ENCODE measurements at regions not wholly inside any gene's neighbourhood (a gene's known extent, or its start where the extent isn't known, plus 50 kb on each side); places are given as distances from the start of the nearest gene placed in this dataset.
A peak's percentile ranks its signal among the peaks of the same experiment; 100 is the strongest.
"Not testable (repeated sequence)": the region's sequence is repeated elsewhere in the genome, so short reads cannot be mapped to it uniquely, and the experiment has no call there.

DNA sequence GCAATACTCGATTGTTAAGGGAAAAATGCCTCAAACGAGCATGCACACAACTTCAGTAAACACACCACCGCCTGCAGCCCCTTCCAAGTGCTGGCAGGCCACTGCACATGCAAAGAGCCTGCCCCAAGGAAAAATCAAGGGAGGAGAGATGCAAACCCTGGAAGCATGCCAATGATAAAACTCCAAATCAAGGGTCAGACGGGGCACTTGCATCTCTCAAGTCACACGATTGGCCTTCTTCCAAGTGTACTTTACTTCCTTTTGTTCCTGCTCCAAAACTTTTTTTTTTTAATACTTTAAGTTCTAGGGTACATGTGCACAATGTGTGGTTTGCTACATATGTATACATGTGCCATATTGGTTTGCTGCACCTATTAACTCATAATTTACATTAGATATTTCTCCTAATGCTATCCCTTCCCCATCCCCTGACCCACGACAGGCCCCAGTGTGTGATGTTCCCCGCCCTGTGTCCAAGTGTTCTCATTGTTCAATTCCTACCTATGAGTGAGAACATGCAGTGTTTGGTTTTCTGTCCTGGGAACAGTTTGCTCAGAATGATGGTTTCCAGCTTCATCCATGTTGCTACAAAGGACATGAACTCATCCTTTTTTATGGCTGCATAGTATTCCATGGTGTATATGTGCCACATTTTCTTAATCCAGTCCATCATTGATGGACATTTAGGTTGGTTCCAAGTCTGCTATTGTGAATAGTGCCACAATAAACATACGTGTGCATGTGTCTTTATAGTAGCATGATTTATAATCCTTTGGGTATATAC is 157.8 kb downstream of the MAIP1 start:
- not testable (repeated sequence) for H3K27me3 ChIP-seq (ENCODE audit: control insufficient read depth in 2 of 2, insufficient read depth in 2 of 2, low read length in 2 of 2); H3K9me3 ChIP-seq (ENCODE audit: control insufficient read depth in 2 of 2, low read length in 2 of 2); H3K4me1 ChIP-seq (ENCODE audit: control insufficient read depth in 2 of 2, insufficient read depth in 2 of 2, low read length in 2 of 2); H3K4me3 ChIP-seq (ENCODE audit: low read length in 2 of 2); H3K27ac ChIP-seq (ENCODE audit: low read depth in 2 of 2, low read length in 2 of 2); H3K36me3 ChIP-seq (ENCODE audit: control insufficient read depth in 2 of 2, insufficient read depth in 2 of 2, low read length in 2 of 2); H3K9ac ChIP-seq (ENCODE audit: low read depth in 1 of 2, low read length in 2 of 2)

DNA sequence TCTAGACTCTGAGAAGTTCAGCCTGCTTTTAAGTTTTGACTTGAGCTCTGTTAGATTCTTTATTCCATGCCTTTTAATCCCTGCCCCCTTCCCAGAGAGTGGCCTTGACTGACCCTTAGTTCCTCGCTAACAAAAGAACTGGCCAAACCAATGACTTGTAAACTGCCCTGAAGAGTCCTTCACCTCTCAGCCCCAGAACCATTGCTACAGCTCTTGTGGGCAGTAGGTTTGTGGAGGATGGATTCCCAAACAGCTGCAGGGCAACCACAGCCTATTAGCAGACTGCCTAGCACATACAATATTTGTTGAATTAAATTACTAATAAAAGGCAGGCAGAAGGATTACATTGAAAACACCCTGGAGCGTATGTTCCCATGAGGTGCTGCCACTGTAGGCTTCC is 163.9 kb downstream of the MAIP1 start:
- H3K27me3 ChIP-seq (ENCODE audit: control insufficient read depth in 2 of 2, insufficient read depth in 2 of 2, low read length in 2 of 2): no peaks in the 10 kb centered on the region
- no peak overlapping the region for H3K27ac ChIP-seq (ENCODE audit: low read depth in 2 of 2, low read length in 2 of 2)
- no peak overlapping the region for H3K9ac ChIP-seq (ENCODE audit: low read depth in 1 of 2, low read length in 2 of 2)
- no peaks in the 10 kb centered on the region for H3K4me1 ChIP-seq (ENCODE audit: control insufficient read depth in 2 of 2, insufficient read depth in 2 of 2, low read length in 2 of 2)
- no peak overlapping the region for H3K4me3 ChIP-seq (ENCODE audit: low read length in 2 of 2)
- no peaks in the 10 kb centered on the region for H3K36me3 ChIP-seq (ENCODE audit: control insufficient read depth in 2 of 2, insufficient read depth in 2 of 2, low read length in 2 of 2)
- no peaks in the 10 kb centered on the region for H3K9me3 ChIP-seq (ENCODE audit: control insufficient read depth in 2 of 2, low read length in 2 of 2)

DNA sequence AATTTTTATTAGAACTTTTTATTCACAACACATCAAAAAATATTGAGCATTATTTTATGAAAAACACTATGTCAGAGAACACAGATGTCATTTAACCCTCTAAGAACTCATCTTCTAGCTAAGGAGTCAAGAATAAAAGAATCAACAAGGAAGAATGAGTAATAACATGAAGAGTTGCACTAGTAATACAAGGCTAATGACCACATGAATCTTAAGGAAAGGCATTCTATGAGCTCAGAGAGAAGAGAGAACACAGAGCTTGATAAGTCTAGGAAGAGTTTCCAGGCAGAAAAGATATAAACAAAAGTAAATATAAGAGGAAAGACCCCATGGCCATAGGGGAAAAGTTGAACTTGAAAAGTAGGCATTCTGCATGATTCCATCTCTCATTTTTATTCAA is 166.5 kb downstream of the MAIP1 start:
- Histone ChIP-seq H3K9me3 (ENCODE audit: control insufficient read depth in 2 of 2, low read length in 2 of 2) (no peaks in the 10 kb centered on the region), H3K4me1 (ENCODE audit: control insufficient read depth in 2 of 2, insufficient read depth in 2 of 2, low read length in 2 of 2) (peaks cover 16 to 20% of the 10 kb centered on the region in 2 donors), H3K9ac (ENCODE audit: low read depth in 1 of 2, low read length in 2 of 2) (no peak overlapping the region)

DNA sequence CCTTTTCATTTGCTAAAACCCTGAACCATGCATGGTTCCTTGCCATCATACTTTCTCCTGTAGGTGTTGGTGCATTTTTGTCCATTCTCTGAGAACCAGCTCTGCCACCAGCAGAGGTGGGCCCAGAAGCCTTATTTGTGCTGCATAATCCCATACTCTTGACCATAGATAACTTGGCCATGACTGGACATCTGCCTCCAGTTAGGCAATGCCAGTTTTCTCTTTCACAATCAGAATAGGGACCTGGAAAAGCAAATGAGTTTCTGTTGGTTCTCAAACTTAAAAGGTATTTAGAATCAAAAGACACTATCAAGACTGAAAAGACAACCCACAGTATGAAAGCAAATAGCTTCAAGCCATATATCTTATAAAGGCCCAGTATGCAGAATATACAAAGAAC is 167.3 kb downstream of the MAIP1 start:
- Histone ChIP-seq H3K9ac (ENCODE audit: low read depth in 1 of 2, low read length in 2 of 2) (no peak overlapping the region), H3K36me3 (ENCODE audit: control insufficient read depth in 2 of 2, insufficient read depth in 2 of 2, low read length in 2 of 2) (no peaks in the 10 kb centered on the region), H3K27me3 (ENCODE audit: control insufficient read depth in 2 of 2, insufficient read depth in 2 of 2, low read length in 2 of 2) (no peaks in the 10 kb centered on the region), H3K4me3 (ENCODE audit: low read length in 2 of 2) (no peak overlapping the region), H3K4me1 (ENCODE audit: control insufficient read depth in 2 of 2, insufficient read depth in 2 of 2, low read length in 2 of 2) (peaks cover 16 to 23% of the 10 kb centered on the region in 2 donors), H3K9me3 (ENCODE audit: control insufficient read depth in 2 of 2, low read length in 2 of 2) (no peaks in the 10 kb centered on the region), H3K27ac (ENCODE audit: low read depth in 2 of 2, low read length in 2 of 2) (no peak overlapping the region)

More for the DNA sequence above, 166.5 kb downstream of the MAIP1 start:
- Histone ChIP-seq H3K27ac (ENCODE audit: low read depth in 2 of 2, low read length in 2 of 2) (no peak overlapping the region), H3K4me3 (ENCODE audit: low read length in 2 of 2) (no peak overlapping the region), H3K36me3 (ENCODE audit: control insufficient read depth in 2 of 2, insufficient read depth in 2 of 2, low read length in 2 of 2) (no peaks in the 10 kb centered on the region), H3K27me3 (ENCODE audit: control insufficient read depth in 2 of 2, insufficient read depth in 2 of 2, low read length in 2 of 2) (no peaks in the 10 kb centered on the region)

DNA sequence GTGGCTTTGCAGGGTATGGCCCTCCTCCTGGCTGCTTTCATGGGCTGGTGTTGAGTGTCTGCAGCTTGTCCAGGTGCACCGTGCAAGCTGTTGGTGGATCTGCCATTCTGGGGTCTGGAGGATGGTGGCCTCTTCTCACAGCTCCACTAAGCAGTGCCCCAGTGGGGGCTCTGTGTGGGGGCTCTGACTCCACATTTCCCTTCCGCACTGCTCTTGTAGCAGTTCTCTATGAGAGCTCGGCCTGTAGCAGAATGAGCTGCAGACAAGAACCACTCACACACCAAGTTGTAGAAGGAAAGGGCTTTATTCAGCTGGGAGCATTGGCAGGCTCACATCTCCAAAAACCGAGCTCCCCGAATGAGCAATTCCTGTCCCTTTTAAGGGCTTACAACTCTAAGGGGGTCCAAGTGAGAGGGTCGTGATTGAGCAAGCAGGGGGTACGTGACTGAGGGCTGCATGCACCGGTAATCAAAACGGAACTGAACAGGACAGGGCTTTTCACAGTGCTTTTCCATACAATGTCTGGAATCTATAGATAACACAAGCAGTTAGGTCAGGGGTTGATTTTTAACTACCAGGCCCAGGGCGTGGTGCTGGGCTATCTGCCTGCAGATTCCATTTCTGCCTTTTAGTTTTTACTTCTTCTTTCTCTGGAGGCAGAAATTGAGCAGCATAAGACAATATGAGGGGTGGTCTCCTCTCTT is 169.4 kb downstream of the MAIP1 start:
- H3K4me1 ChIP-seq (ENCODE audit: control insufficient read depth in 2 of 2, insufficient read depth in 2 of 2, low read length in 2 of 2): peaks cover 16 to 26% of the 10 kb centered on the region in 2 donors
- not testable (repeated sequence) for H3K9me3 ChIP-seq (ENCODE audit: control insufficient read depth in 2 of 2, low read length in 2 of 2); H3K36me3 ChIP-seq (ENCODE audit: control insufficient read depth in 2 of 2, insufficient read depth in 2 of 2, low read length in 2 of 2); H3K27me3 ChIP-seq (ENCODE audit: control insufficient read depth in 2 of 2, insufficient read depth in 2 of 2, low read length in 2 of 2); H3K9ac ChIP-seq (ENCODE audit: low read depth in 1 of 2, low read length in 2 of 2)
- peak overlapping the region in 1 of 2 donors; percentile 26 for H3K4me3 ChIP-seq (ENCODE audit: low read length in 2 of 2)
- H3K27ac ChIP-seq (ENCODE audit: low read depth in 2 of 2, low read length in 2 of 2): peak overlapping the region; percentile 77 to 87

DNA sequence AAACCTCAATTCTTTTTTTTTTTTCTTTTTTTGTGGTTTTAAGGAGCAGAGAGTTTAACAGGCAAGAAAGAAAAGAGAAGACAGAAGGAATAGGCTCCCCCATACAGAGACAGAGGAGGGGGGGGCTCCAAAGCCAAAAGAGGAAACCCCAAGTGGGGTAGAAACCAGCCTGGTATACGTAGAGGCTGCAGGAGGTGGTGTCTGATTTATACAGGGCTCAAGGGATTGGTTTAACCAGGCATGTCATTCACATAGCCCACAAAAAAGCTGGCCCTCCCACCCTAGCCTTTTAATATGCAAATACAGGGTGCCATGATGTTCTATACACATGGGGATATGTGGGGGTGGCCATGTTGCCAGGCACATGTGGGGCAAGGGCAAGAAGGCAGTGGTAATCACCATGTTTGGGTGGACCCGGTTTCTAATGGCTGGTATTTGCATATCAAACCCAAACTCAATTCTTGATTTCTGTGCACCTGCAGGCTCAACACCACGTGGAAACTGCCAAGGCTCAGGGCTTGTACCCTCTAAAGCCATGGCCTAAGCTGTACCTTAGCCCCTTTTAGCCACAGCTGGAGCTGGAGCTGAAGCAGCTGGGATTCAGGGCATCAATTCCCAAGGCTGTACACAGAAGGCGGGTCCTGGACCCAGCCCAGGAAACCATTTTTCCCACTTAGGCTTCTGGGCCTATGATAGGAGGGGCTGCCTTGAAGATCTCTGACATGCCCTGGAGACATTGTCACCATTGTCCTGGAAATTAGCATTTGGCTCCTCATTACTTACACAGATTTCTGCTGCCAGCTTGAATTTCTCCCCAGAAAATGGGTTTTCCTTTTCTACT is 170.3 kb downstream of the MAIP1 start:
- Histone ChIP-seq H3K4me3 (ENCODE audit: low read length in 2 of 2) (peak overlapping the region; percentile 26 to 33), H3K27me3 (ENCODE audit: control insufficient read depth in 2 of 2, insufficient read depth in 2 of 2, low read length in 2 of 2) (no peaks in the 10 kb centered on the region), H3K27ac (ENCODE audit: low read depth in 2 of 2, low read length in 2 of 2) (peak overlapping the region; percentile 77 to 87), H3K36me3 (ENCODE audit: control insufficient read depth in 2 of 2, insufficient read depth in 2 of 2, low read length in 2 of 2) (no peaks in the 10 kb centered on the region), H3K9ac (ENCODE audit: low read depth in 1 of 2, low read length in 2 of 2) (no peak overlapping the region), H3K4me1 (ENCODE audit: control insufficient read depth in 2 of 2, insufficient read depth in 2 of 2, low read length in 2 of 2) (peaks cover 16 to 26% of the 10 kb centered on the region in 2 donors), H3K9me3 (ENCODE audit: control insufficient read depth in 2 of 2, low read length in 2 of 2) (no peaks in the 10 kb centered on the region)

DNA sequence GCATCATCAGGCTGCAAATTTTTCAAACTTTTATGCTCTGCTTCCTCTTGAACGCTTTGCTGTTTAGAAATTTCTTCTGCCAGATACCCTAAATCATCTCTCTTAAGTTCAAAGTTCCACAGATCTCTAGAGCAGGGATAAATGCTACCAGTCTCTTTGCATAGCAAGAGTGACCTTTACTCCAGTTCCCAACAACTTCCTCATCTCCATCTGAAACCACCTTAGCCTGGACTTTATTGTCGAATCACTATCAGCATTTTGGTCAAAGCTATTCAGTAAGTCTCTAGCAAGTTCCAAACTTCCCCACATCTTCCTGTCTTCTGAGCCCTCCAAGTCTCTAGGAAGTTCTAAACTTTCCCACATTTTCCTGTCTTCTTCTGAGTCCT is 170.9 kb downstream of the MAIP1 start:
- not testable (repeated sequence) for H3K9me3 ChIP-seq (ENCODE audit: control insufficient read depth in 2 of 2, low read length in 2 of 2); H3K27me3 ChIP-seq (ENCODE audit: control insufficient read depth in 2 of 2, insufficient read depth in 2 of 2, low read length in 2 of 2); H3K36me3 ChIP-seq (ENCODE audit: control insufficient read depth in 2 of 2, insufficient read depth in 2 of 2, low read length in 2 of 2); H3K9ac ChIP-seq (ENCODE audit: low read depth in 1 of 2, low read length in 2 of 2)
- Histone ChIP-seq H3K4me3 (ENCODE audit: low read length in 2 of 2) (peak overlapping the region in 1 of 2 donors; percentile 15), H3K27ac (ENCODE audit: low read depth in 2 of 2, low read length in 2 of 2) (peak overlapping the region; percentile 77 to 87), H3K4me1 (ENCODE audit: control insufficient read depth in 2 of 2, insufficient read depth in 2 of 2, low read length in 2 of 2) (peaks cover 16 to 29% of the 10 kb centered on the region in 2 donors)

DNA sequence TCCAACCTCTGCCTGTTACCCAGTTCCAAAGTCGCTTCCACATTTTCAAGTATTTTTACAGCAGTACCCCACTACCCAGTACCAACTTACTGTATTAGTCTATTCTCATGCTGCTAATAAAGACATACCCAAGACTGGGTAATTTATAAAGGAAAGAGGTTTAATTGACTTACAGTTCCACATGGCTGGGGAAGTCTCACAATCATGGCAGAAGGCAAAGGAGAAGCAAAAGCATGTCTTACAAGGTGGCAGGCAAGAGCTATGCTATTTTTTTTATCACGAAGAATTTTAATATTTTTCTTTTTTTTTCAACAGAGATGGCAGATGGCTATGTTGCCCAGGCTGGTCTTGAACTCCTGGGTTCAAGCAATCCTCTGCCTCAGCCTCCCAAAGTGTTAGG is 171.3 kb downstream of the MAIP1 start:
- Histone ChIP-seq H3K4me1 (ENCODE audit: control insufficient read depth in 2 of 2, insufficient read depth in 2 of 2, low read length in 2 of 2) (peaks cover 16 to 29% of the 10 kb centered on the region in 2 donors), H3K27ac (ENCODE audit: low read depth in 2 of 2, low read length in 2 of 2) (peak overlapping the region in 1 of 2 donors; percentile 87)
- not testable (repeated sequence) for H3K4me3 ChIP-seq (ENCODE audit: low read length in 2 of 2); H3K9ac ChIP-seq (ENCODE audit: low read depth in 1 of 2, low read length in 2 of 2); H3K36me3 ChIP-seq (ENCODE audit: control insufficient read depth in 2 of 2, insufficient read depth in 2 of 2, low read length in 2 of 2); H3K9me3 ChIP-seq (ENCODE audit: control insufficient read depth in 2 of 2, low read length in 2 of 2); H3K27me3 ChIP-seq (ENCODE audit: control insufficient read depth in 2 of 2, insufficient read depth in 2 of 2, low read length in 2 of 2)

DNA sequence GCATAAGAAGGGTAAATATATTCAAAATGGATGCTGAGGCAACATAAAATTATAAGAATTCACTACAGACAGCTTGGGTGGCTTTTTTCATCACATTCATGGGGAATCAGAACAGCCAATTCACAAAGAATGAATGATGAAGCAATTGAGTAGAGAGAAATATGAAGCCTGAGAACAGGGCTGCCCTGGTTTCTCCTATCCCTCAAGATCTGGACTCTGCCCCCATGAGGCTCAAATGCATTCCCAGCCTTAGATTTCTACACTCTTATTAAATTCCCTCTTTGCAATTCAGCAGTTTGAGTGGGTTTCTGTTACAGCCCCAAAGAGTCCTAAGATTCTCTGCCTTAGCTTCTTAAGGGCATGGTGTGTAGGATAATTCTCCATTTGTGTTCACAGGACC is 172.5 kb downstream of the MAIP1 start:
- no peak overlapping the region for H3K4me3 ChIP-seq (ENCODE audit: low read length in 2 of 2)
- H3K9me3 ChIP-seq (ENCODE audit: control insufficient read depth in 2 of 2, low read length in 2 of 2): no peaks in the 10 kb centered on the region
- no peak overlapping the region for H3K27ac ChIP-seq (ENCODE audit: low read depth in 2 of 2, low read length in 2 of 2)
- no peaks in the 10 kb centered on the region for H3K27me3 ChIP-seq (ENCODE audit: control insufficient read depth in 2 of 2, insufficient read depth in 2 of 2, low read length in 2 of 2)
- no peak overlapping the region for H3K9ac ChIP-seq (ENCODE audit: low read depth in 1 of 2, low read length in 2 of 2)
- peaks cover 16 to 29% of the 10 kb centered on the region in 2 donors for H3K4me1 ChIP-seq (ENCODE audit: control insufficient read depth in 2 of 2, insufficient read depth in 2 of 2, low read length in 2 of 2)
- H3K36me3 ChIP-seq (ENCODE audit: control insufficient read depth in 2 of 2, insufficient read depth in 2 of 2, low read length in 2 of 2): no peaks in the 10 kb centered on the region

DNA sequence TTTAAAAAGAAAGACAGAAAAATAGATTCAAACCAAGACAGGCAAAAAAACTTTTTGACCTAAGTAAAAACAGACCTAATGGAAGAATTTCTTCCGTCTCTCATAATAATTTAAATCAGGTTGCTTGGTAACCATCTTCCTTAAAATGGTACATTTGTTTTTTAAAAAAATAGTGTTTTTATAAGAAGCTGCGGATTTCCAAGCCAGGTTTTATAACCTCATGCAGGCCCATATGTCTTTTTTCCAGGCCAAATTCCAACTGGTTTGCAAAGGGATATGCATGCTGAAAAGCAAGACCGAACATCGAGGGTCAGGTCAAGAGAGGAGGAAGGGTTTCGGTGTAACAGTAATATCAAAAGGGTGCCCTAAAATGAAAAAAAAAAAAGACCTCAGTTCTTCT is 172.9 kb downstream of the MAIP1 start:
- no peaks in the 10 kb centered on the region for H3K9me3 ChIP-seq (ENCODE audit: control insufficient read depth in 2 of 2, low read length in 2 of 2)
- no peak overlapping the region for H3K27ac ChIP-seq (ENCODE audit: low read depth in 2 of 2, low read length in 2 of 2)

More for the DNA sequence above, 172.9 kb downstream of the MAIP1 start:
- Histone ChIP-seq H3K27me3 (ENCODE audit: control insufficient read depth in 2 of 2, insufficient read depth in 2 of 2, low read length in 2 of 2) (no peaks in the 10 kb centered on the region), H3K9ac (ENCODE audit: low read depth in 1 of 2, low read length in 2 of 2) (no peak overlapping the region), H3K4me3 (ENCODE audit: low read length in 2 of 2) (no peak overlapping the region), H3K4me1 (ENCODE audit: control insufficient read depth in 2 of 2, insufficient read depth in 2 of 2, low read length in 2 of 2) (peaks cover 16 to 29% of the 10 kb centered on the region in 2 donors), H3K36me3 (ENCODE audit: control insufficient read depth in 2 of 2, insufficient read depth in 2 of 2, low read length in 2 of 2) (no peaks in the 10 kb centered on the region)
